C4-2B (cell line): ENCODE measurements at regions not wholly inside any gene's neighbourhood (a gene's known extent, or its start where the extent isn't known, plus 50 kb on each side); places are given as distances from the start of the nearest gene placed in this dataset.

Experiments
- H3K27ac ChIP-seq: fragments of 450-650 bp; 2 replicates; pipeline ENCODE4 v1.5.1; 2017
- CTCF ChIP-seq: fragments of 450-650 bp; conservative IDR thresholded peaks from 2 replicates; pipeline ENCODE4 v1.5.1; 2017; ENCODE audit warnings: mild to moderate bottlenecking
- ZFX ChIP-seq: fragments of 450-650 bp; IDR thresholded peaks from 2 replicates; pipeline ENCODE4 v1.6.1; 2017

- no peak for TF ChIP-seq CTCF
- no peak for TF ChIP-seq ZFX
- H3K27ac ChIP-seq = no peak overlapping the region
Measured at GRCh38 chr2:221267773-221268425, 304.2 kb downstream of the EPHA4 start.

GRCh38 chr2:221268631-221269030, 303.5 kb downstream of the EPHA4 start:
- no peak overlapping the region for H3K27ac ChIP-seq
- no peak for TF ChIP-seq ZFX
- no peak for TF ChIP-seq CTCF

GRCh38 chr2:221270806-221271205, 301.3 kb downstream of the EPHA4 start:
- H3K27ac ChIP-seq = no peak overlapping the region
- no peak for TF ChIP-seq ZFX
- TF ChIP-seq CTCF = no peak

- no peak for TF ChIP-seq ZFX
- no peak for TF ChIP-seq CTCF
- no peak overlapping the region for H3K27ac ChIP-seq
Measured at GRCh38 chr2:221272729-221273128, 299.4 kb downstream of the EPHA4 start.

GRCh38 chr2:221276033-221276432, 296.1 kb downstream of the EPHA4 start:
- H3K27ac ChIP-seq = no peak overlapping the region
- TF ChIP-seq ZFX (no peak), CTCF (no peak)

- no peak for TF ChIP-seq ZFX
- TF ChIP-seq CTCF = no peak
Measured at GRCh38 chr2:221276601-221277000, 295.5 kb downstream of the EPHA4 start.

GRCh38 chr2:221282386-221282785, 289.7 kb downstream of the EPHA4 start:
- TF ChIP-seq CTCF (no peak), ZFX (no peak)
- no peak overlapping the region for H3K27ac ChIP-seq

More at GRCh38 chr2:221276601-221277000, 295.5 kb downstream of the EPHA4 start:
- no peak overlapping the region for H3K27ac ChIP-seq
